Activated CD8-positive, alpha-beta T cell treated with anti-CD3 and anti-CD28 coated beads for 36 hours (primary cell): ENCODE measurements at regions not wholly inside any gene's neighbourhood (a gene's known extent, or its start where the extent isn't known, plus 50 kb on each side); places are given as distances from the start of the nearest gene placed in this dataset.

Experiments used
- ATAC-seq: fragments of 200-7000 bp; cut with Tn5 transposase; one replicate; pipeline ENCODE4 v1.10.0; 2021; ENCODE audit warnings: mild to moderate bottlenecking, moderate library complexity
- CTCF ChIA-PET: fragments of 350-600 bp; sonication (Branson Sonifier 250); formaldehyde crosslinking; loops from one replicate; lab custom pipeline; 2021; ENCODE audit warnings: antibody characterized with exemption; lab: Charles Lee
- POLR2A ChIA-PET: fragments of 350-600 bp; sonication (Branson Sonifier 250); formaldehyde crosslinking; loops from one replicate; lab custom pipeline; 2021; ENCODE audit warnings: antibody characterized with exemption; lab: Charles Lee
- DNase-seq: peaks from one replicate; pipeline ENCODE4 v3.0.0-alpha.2; 2020
- H3K27ac Mint-ChIP-seq: one replicate; pipeline ENCODE4 v1.8.0; 2021; ENCODE audit warnings: mild to moderate bottlenecking, mixed read lengths
- H3K27me3 Mint-ChIP-seq: one replicate; pipeline ENCODE4 v1.8.0; 2021; ENCODE audit warnings: mixed read lengths
- H3K36me3 Mint-ChIP-seq: one replicate; pipeline ENCODE4 v1.8.0; 2021; ENCODE audit warnings: low read depth, mixed read lengths
- H3K4me1 Mint-ChIP-seq: one replicate; pipeline ENCODE4 v1.8.0; 2021; ENCODE audit warnings: low read depth, mixed read lengths
- H3K4me3 Mint-ChIP-seq: one replicate; pipeline ENCODE4 v1.8.0; 2021; ENCODE audit warnings: mild to moderate bottlenecking, moderate library complexity, mixed read lengths
- H3K9me3 Mint-ChIP-seq: one replicate; pipeline ENCODE4 v1.8.0; 2021; ENCODE audit warnings: mixed read lengths
- CTCF ChIP-seq: fragments of 200-600 bp; IDR thresholded peaks from one replicate; pipeline ENCODE4 v1.8.0; 2022; ENCODE audit warnings: antibody characterized with exemption, mild to moderate bottlenecking
- intact Hi-C: fragments of 100-400 bp; cut with micrococcal nuclease; formaldehyde crosslinking; loops from one replicate; pipeline ENCODE4 v1.10.0; 2022

DNA sequence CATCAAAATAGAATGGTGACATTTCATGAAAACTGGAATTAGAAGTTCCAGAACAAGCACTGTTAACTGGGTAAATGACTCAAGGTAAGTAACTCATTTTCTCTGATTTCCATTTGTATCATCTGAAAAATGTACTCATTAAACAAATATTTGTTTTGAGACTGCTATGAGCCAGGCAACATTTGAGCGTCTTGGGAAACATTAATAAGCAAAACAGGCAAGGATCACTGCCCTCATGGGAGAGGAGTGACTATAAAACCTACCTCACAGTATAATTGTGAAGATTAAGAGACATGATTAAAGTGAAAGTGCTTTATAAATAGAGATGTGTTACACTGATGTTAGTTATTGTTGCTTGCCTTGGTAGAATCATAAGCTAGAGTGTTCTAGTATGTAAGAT, 711.8 kb upstream of the UBE2E2 start:
- H3K36me3 Mint-ChIP-seq = no peaks in the 10 kb centered on the region
- H3K4me3 Mint-ChIP-seq = no peak overlapping the region
- TF ChIP-seq CTCF = no peak
- H3K27me3 Mint-ChIP-seq = no peaks in the 10 kb centered on the region
- intact Hi-C loops = no loop called here
- H3K4me1 Mint-ChIP-seq = no peaks in the 10 kb centered on the region
- ATAC-seq (no peak), DNase-seq (no peak)
- H3K27ac Mint-ChIP-seq = no peak overlapping the region
- H3K9me3 Mint-ChIP-seq = no peaks in the 10 kb centered on the region
- ChIA-PET CTCF (no interaction called here), POLR2A (no interaction called here)

GRCh38 chr3:22492342-22492741, 710.8 kb upstream of the UBE2E2 start:
- H3K27ac Mint-ChIP-seq = no peak overlapping the region
- DNase-seq (no peak), ATAC-seq (no peak)
- CTCF ChIA-PET = no interaction called here
- H3K9me3 Mint-ChIP-seq = no peaks in the 10 kb centered on the region
- POLR2A ChIA-PET = no interaction called here
- no peaks in the 10 kb centered on the region for H3K27me3 Mint-ChIP-seq
- H3K4me1 Mint-ChIP-seq = no peaks in the 10 kb centered on the region
- H3K36me3 Mint-ChIP-seq = no peaks in the 10 kb centered on the region
- intact Hi-C loops = no loop called here
- no peak for TF ChIP-seq CTCF
- H3K4me3 Mint-ChIP-seq = no peak overlapping the region

DNA sequence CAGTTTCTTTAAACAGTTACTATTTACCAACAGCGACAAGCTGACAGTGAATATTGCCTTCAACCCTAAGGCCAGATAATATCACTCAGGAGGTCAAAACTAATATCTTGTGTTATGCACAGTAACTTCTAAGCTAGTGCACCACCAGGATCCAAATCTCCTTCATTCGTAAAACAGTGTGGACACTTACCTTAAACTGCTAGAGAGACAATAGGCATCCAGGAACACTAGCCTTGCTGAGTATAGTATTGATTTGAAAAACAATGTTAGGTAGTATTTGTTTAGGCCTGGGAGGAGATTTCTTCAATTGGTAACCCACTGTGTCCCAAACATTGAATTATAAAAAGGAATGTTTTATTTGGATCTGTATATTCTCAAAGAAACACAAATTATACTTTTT, 707.9 kb upstream of the UBE2E2 start:
- ChIA-PET POLR2A (interaction anchor here (0.6 kb wide), 1 partner anchor 321 kb away, joined by 4 read pairs; no protein-coding TSS in a partner anchor), CTCF (no interaction called here)
- Mint-ChIP-seq H3K4me3 (no peak overlapping the region), H3K27me3 (no peaks in the 10 kb centered on the region), H3K27ac (no peak overlapping the region), H3K9me3 (no peaks in the 10 kb centered on the region), H3K4me1 (no peaks in the 10 kb centered on the region), H3K36me3 (no peaks in the 10 kb centered on the region)
- no peak for TF ChIP-seq CTCF
- intact Hi-C loops = no loop called here
- DNase-seq (no peak), ATAC-seq (no peak)

GRCh38 chr3:22495791-22496190, 707.3 kb upstream of the UBE2E2 start:
- DNase-seq = no peak
- H3K36me3 Mint-ChIP-seq = no peaks in the 10 kb centered on the region

GRCh38 chr3:22496641-22497040, 706.5 kb upstream of the UBE2E2 start:
- no peaks in the 10 kb centered on the region for H3K27me3 Mint-ChIP-seq
- ChIA-PET POLR2A (no interaction called here), CTCF (no interaction called here)
- DNase-seq (no peak), ATAC-seq (no peak)
- H3K9me3 Mint-ChIP-seq = no peaks in the 10 kb centered on the region
- TF ChIP-seq CTCF = no peak
- H3K4me3 Mint-ChIP-seq = no peak overlapping the region
- H3K27ac Mint-ChIP-seq = no peak overlapping the region
- intact Hi-C loops = no loop called here
- H3K4me1 Mint-ChIP-seq = no peaks in the 10 kb centered on the region
- no peaks in the 10 kb centered on the region for H3K36me3 Mint-ChIP-seq

More at GRCh38 chr3:22495791-22496190, 707.3 kb upstream of the UBE2E2 start:
- no peaks in the 10 kb centered on the region for H3K9me3 Mint-ChIP-seq
- H3K4me3 Mint-ChIP-seq = no peak overlapping the region
- ChIA-PET CTCF (no interaction called here), POLR2A (no interaction called here)
- H3K27me3 Mint-ChIP-seq = no peaks in the 10 kb centered on the region
- TF ChIP-seq CTCF = no peak
- no peaks in the 10 kb centered on the region for H3K4me1 Mint-ChIP-seq
- intact Hi-C loops = no loop called here
- ATAC-seq = no peak
- H3K27ac Mint-ChIP-seq = no peak overlapping the region
